ENCODE measurements at regions not wholly inside any gene's neighbourhood (a gene's known extent, or its start where the extent isn't known, plus 50 kb on each side); places are given as distances from the start of the nearest gene placed in this dataset.

GRCh38 chr4:150021483-150021882 lies 56.8 kb upstream of the DCLK2 start:
- TF ChIP-seq OSR1 (CRISPR knock-in tag; IDR thresholded peaks at IDR 0.05), result no peak
- TF ChIP-seq PATZ1 (CRISPR knock-in tag; IDR thresholded peaks at IDR 0.05; ENCODE audit: borderline replicate concordance), result no peak
- TF ChIP-seq ZFP30 (CRISPR knock-in tag; IDR thresholded peaks at IDR 0.05), result no peak
- no peak for TF ChIP-seq ZNF70 (CRISPR knock-in tag; IDR thresholded peaks at IDR 0.05)
- no peak for TF ChIP-seq ZNF565 (CRISPR knock-in tag; conservative IDR thresholded peaks at IDR 0.05; ENCODE audit: low read depth)
- no peak for TF ChIP-seq SNAI2 (CRISPR knock-in tag; IDR thresholded peaks at IDR 0.05)
- no peak for TF ChIP-seq ZNF8 (CRISPR knock-in tag; IDR thresholded peaks at IDR 0.05)
- no peak for TF ChIP-seq CREB5 (CRISPR knock-in tag; IDR thresholded peaks at IDR 0.05; ENCODE audit: low read depth)
